ENCODE measurements at regions not wholly inside any gene's neighbourhood (a gene's known extent, or its start where the extent isn't known, plus 50 kb on each side); places are given as distances from the start of the nearest gene placed in this dataset.

DNA sequence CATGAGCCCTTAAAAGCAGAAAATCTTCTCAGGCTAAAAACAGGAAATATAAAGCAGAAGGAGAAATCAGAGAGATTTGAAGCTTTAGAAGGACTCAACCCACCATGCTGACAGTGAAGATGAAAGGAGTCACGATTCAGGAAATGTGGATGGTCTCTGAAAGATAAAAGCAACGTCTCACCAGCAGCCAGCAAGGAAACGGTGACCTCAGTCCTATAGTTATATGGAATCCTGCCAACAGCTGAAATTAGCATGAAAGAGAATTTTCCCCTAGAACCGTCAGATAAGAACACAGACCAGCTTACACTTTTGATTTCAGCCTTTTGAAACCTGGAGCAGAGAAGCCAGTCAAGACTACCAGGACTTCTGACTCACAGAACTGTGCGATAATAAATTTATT, 715.7 kb upstream of the HTR2C start:
- TF ChIP-seq EZH2 (IDR thresholded peaks at IDR 0.05; ENCODE audit: borderline replicate concordance, low read length) = no peak
- TF ChIP-seq, protein P1, sequence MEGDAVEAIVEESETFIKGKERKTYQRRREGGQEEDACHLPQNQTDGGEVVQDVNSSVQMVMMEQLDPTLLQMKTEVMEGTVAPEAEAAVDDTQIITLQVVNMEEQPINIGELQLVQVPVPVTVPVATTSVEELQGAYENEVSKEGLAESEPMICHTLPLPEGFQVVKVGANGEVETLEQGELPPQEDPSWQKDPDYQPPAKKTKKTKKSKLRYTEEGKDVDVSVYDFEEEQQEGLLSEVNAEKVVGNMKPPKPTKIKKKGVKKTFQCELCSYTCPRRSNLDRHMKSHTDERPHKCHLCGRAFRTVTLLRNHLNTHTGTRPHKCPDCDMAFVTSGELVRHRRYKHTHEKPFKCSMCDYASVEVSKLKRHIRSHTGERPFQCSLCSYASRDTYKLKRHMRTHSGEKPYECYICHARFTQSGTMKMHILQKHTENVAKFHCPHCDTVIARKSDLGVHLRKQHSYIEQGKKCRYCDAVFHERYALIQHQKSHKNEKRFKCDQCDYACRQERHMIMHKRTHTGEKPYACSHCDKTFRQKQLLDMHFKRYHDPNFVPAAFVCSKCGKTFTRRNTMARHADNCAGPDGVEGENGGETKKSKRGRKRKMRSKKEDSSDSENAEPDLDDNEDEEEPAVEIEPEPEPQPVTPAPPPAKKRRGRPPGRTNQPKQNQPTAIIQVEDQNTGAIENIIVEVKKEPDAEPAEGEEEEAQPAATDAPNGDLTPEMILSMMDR (IDR thresholded peaks at IDR 0.05; ENCODE audit: low read length) = no peak
- H3K79me2 ChIP-seq (ENCODE audit: insufficient read depth, low read length) = no peaks in the 10 kb centered on the region
- H3K27ac ChIP-seq (ENCODE audit: low read depth, low read length, poor library complexity, severe bottlenecking) = no peak overlapping the region
- H3F3A ChIP-seq (ENCODE audit: insufficient read depth, low read length) = no peaks in the 10 kb centered on the region
- H3K4me2 ChIP-seq (ENCODE audit: low read length) = no peak overlapping the region
- H3K27me3 ChIP-seq (ENCODE audit: insufficient read depth, low read length) = no peaks in the 10 kb centered on the region
- H3K9me3 ChIP-seq (ENCODE audit: low read length) = no peaks in the 10 kb centered on the region
- no peaks in the 10 kb centered on the region for H3K9me2 ChIP-seq (ENCODE audit: low read depth, low read length)
- no peaks in the 10 kb centered on the region for H3K4me1 ChIP-seq (ENCODE audit: insufficient read depth, low read length, severe bottlenecking)
- no peak overlapping the region for H2AFZ ChIP-seq (ENCODE audit: low read length)
- H3K36me3 ChIP-seq (ENCODE audit: insufficient read depth, low read length) = no peaks in the 10 kb centered on the region
- H4K20me1 ChIP-seq (ENCODE audit: insufficient read depth, low read length) = no peaks in the 10 kb centered on the region
- no peak overlapping the region for H3K9ac ChIP-seq (ENCODE audit: low read length)
- H3K4me3 ChIP-seq (ENCODE audit: low read depth, low read length, poor library complexity, severe bottlenecking) = no peak overlapping the region

DNA sequence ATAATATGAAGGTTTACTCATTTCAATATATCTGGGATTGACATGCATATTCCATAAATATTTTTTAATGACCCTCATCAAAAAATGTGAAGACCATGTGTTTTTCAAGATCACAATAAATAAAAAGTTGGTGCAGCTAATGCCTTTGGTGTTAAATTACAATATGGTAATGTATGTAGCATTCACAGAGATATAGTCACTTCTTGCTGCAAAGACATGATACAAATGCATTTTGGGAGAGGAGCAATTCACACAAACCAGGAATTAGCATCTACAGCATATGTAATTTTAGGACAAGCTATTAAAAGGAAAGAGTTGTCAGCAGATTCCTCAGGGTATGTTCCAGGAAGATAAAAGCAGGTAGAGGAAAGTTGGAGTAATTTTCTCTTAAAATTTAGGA, 734.5 kb upstream of the HTR2C start:
- H3K9me3 ChIP-seq (ENCODE audit: low read length) = no peaks in the 10 kb centered on the region
- H3K27ac ChIP-seq (ENCODE audit: low read depth, low read length, poor library complexity, severe bottlenecking) = no peak overlapping the region
- no peak overlapping the region for H2AFZ ChIP-seq (ENCODE audit: low read length)
- no peaks in the 10 kb centered on the region for H3K79me2 ChIP-seq (ENCODE audit: insufficient read depth, low read length)
- H3K9ac ChIP-seq (ENCODE audit: low read length) = no peak overlapping the region
- H3K27me3 ChIP-seq (ENCODE audit: insufficient read depth, low read length) = no peaks in the 10 kb centered on the region
- H4K20me1 ChIP-seq (ENCODE audit: insufficient read depth, low read length) = no peaks in the 10 kb centered on the region
- H3K4me2 ChIP-seq (ENCODE audit: low read length) = no peak overlapping the region
- H3K4me1 ChIP-seq (ENCODE audit: insufficient read depth, low read length, severe bottlenecking) = no peaks in the 10 kb centered on the region
- H3K9me2 ChIP-seq (ENCODE audit: low read depth, low read length) = no peaks in the 10 kb centered on the region
- no peak overlapping the region for H3K4me3 ChIP-seq (ENCODE audit: low read depth, low read length, poor library complexity, severe bottlenecking)
- H3F3A ChIP-seq (ENCODE audit: insufficient read depth, low read length) = no peaks in the 10 kb centered on the region
- H3K36me3 ChIP-seq (ENCODE audit: insufficient read depth, low read length) = no peaks in the 10 kb centered on the region
- TF ChIP-seq EZH2 (IDR thresholded peaks at IDR 0.05; ENCODE audit: borderline replicate concordance, low read length) = no peak
- TF ChIP-seq, protein P1 (IDR thresholded peaks at IDR 0.05; ENCODE audit: low read length) = no peak

DNA sequence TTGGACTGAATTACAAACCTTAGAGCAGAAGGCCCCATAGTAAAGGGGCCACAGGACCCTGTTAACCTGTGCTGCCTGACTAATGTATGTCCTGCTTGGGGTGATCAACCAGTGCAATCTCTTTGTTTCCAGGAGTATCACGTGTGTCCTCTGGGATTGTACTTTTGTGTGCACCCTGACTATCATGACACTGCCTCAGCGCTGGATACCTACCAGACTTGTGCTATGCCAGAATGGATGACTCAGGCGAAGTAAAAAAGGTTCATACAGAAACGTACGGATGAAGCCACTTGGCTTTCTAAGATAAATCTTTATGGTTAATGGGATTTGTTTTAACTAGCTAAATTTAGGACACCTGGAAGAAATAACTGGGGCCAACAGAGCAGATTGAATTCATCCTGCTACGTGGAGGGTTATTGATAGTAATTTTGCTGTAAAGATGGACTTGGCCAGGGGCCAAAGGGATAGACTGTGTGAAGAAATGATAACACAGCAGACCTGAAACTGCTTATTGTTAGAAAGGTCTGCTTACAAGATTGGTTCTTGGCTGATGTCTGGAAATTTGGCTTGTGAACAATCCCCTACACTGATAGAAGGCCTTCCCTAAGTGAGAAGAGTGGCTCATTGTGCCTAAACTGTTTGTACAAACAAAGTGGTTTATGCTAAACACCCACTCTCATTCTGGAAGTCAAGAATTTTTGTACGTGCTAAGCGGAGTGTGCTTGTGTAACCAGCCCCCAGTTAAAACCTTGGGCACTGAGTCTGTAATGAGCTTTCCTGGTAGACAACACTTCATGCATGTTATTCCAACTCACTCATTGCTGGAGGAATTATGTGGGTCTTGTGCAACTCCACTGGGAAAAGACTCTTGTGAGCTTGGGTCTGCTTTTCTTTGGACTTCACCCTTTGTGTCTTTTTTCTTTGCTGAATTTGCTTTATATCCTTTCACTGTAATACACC, 750.5 kb upstream of the HTR2C start:
- H3K4me2 ChIP-seq (ENCODE audit: low read length) = no peak overlapping the region
- H2AFZ ChIP-seq (ENCODE audit: low read length) = no peak overlapping the region
- H3K9ac ChIP-seq (ENCODE audit: low read length) = no peak overlapping the region
- no peak overlapping the region for H3K4me3 ChIP-seq (ENCODE audit: low read depth, low read length, poor library complexity, severe bottlenecking)
- no peaks in the 10 kb centered on the region for H4K20me1 ChIP-seq (ENCODE audit: insufficient read depth, low read length)
- no peaks in the 10 kb centered on the region for H3K79me2 ChIP-seq (ENCODE audit: insufficient read depth, low read length)
- no peaks in the 10 kb centered on the region for H3K9me2 ChIP-seq (ENCODE audit: low read depth, low read length)
- H3K27me3 ChIP-seq (ENCODE audit: insufficient read depth, low read length) = no peaks in the 10 kb centered on the region
- H3K27ac ChIP-seq (ENCODE audit: low read depth, low read length, poor library complexity, severe bottlenecking) = no peak overlapping the region
- no peaks in the 10 kb centered on the region for H3K9me3 ChIP-seq (ENCODE audit: low read length)
- no peaks in the 10 kb centered on the region for H3K36me3 ChIP-seq (ENCODE audit: insufficient read depth, low read length)
- TF ChIP-seq EZH2 (IDR thresholded peaks at IDR 0.05; ENCODE audit: borderline replicate concordance, low read length) = no peak
- TF ChIP-seq, protein P1 (IDR thresholded peaks at IDR 0.05; ENCODE audit: low read length) = no peak
- H3K4me1 ChIP-seq (ENCODE audit: insufficient read depth, low read length, severe bottlenecking) = no peaks in the 10 kb centered on the region
- H3F3A ChIP-seq (ENCODE audit: insufficient read depth, low read length) = no peaks in the 10 kb centered on the region

All from OCI-LY1 (cell line).